ENCODE measurements at regions not wholly inside any gene's neighbourhood (a gene's known extent, or its start where the extent isn't known, plus 50 kb on each side); places are given as distances from the start of the nearest gene placed in this dataset.

DNA sequence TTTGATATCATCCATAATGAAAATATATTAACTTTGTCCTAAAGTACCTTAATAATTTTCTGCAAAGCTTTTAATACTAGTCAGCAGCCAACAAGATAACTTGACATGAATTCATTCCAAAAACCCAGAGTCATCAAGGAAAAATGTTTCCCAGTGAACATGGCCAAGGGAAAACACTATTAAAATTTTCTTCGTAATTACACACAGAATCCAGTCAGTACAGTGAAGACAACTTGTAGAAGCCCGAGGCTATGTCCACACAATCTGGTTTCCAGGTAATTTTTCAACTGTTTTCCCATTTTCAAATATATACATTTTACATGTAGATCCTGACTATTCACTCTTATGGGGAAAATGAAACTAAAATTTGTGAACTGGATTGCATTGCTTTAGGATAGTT lies 600.9 kb downstream of the CDH8 start:
- TF ChIP-seq KLF13 (tag; IDR thresholded peaks at IDR 0.05; ENCODE audit: borderline replicate concordance, low read depth) (no peak), GABPB1 (CRISPR knock-in tag; IDR thresholded peaks at IDR 0.05) (no peak), RNF2 (IDR thresholded peaks at IDR 0.05) (no peak), ZNF436 (CRISPR knock-in tag; IDR thresholded peaks at IDR 0.05) (no peak), NR2C2 (CRISPR knock-in tag; IDR thresholded peaks at IDR 0.05) (no peak), NR2C2 (tag; IDR thresholded peaks at IDR 0.05) (no peak), MAFG (tag; conservative IDR thresholded peaks at IDR 0.05) (no peak), IRF2 (CRISPR knock-in tag; IDR thresholded peaks at IDR 0.05) (no peak), ELF4 (CRISPR knock-in tag; IDR thresholded peaks at IDR 0.05) (no peak), ZNF274 (IDR thresholded peaks at IDR 0.05; ENCODE audit: borderline replicate concordance, low read depth, low read length) (no peak), NFYB (IDR thresholded peaks at IDR 0.05; ENCODE audit: extremely low read depth, insufficient read length) (no peak)
- TF ChIP-seq, protein P1, sequence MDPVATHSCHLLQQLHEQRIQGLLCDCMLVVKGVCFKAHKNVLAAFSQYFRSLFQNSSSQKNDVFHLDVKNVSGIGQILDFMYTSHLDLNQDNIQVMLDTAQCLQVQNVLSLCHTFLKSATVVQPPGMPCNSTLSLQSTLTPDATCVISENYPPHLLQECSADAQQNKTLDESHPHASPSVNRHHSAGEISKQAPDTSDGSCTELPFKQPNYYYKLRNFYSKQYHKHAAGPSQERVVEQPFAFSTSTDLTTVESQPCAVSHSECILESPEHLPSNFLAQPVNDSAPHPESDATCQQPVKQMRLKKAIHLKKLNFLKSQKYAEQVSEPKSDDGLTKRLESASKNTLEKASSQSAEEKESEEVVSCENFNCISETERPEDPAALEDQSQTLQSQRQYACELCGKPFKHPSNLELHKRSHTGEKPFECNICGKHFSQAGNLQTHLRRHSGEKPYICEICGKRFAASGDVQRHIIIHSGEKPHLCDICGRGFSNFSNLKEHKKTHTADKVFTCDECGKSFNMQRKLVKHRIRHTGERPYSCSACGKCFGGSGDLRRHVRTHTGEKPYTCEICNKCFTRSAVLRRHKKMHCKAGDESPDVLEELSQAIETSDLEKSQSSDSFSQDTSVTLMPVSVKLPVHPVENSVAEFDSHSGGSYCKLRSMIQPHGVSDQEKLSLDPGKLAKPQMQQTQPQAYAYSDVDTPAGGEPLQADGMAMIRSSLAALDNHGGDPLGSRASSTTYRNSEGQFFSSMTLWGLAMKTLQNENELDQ (CRISPR knock-in tag; IDR thresholded peaks at IDR 0.05; ENCODE audit: borderline replicate concordance), result no peak
